ENCODE measurements at regions not wholly inside any gene's neighbourhood (a gene's known extent, or its start where the extent isn't known, plus 50 kb on each side); places are given as distances from the start of the nearest gene placed in this dataset.

DNA sequence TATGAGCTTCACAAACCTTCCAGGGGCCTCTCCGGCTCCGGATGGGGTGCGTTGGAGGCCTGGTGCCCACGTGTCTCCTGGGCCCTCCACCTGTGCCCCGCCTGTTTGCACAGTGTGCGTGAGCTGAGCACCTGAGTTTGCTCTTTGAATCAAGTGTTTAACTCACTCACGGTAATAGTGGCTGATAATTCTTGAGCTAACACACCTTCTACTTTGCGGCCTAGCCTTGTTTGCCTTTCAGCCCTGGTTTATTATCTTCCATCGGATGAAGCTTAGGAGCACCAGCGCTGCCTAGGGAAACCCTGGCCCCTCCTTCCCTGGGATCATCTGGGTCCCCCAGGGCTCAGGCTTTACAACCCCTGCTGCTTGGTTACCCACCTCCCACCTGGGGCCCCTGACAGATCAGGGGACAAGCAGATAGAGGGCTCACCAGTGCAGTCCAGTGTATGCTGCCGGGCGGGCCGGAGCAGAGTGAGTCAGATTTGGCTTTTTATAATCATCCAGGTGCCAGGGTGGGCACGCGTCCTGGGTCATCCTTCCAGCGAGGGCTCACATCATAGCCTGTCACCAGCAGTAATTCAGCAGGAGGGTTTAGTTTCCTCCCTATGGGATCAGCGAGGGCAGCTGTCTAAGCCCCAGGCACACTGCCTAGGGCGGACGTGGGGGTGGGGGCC is 62.8 kb upstream of the RFLNA start:
- TF ChIP-seq, protein P1, sequence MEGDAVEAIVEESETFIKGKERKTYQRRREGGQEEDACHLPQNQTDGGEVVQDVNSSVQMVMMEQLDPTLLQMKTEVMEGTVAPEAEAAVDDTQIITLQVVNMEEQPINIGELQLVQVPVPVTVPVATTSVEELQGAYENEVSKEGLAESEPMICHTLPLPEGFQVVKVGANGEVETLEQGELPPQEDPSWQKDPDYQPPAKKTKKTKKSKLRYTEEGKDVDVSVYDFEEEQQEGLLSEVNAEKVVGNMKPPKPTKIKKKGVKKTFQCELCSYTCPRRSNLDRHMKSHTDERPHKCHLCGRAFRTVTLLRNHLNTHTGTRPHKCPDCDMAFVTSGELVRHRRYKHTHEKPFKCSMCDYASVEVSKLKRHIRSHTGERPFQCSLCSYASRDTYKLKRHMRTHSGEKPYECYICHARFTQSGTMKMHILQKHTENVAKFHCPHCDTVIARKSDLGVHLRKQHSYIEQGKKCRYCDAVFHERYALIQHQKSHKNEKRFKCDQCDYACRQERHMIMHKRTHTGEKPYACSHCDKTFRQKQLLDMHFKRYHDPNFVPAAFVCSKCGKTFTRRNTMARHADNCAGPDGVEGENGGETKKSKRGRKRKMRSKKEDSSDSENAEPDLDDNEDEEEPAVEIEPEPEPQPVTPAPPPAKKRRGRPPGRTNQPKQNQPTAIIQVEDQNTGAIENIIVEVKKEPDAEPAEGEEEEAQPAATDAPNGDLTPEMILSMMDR (conservative IDR thresholded peaks at IDR 0.05 in 1 of 2, IDR thresholded peaks at IDR 0.05 in 1 of 2; ENCODE audit: extremely low read depth in 1 of 2, insufficient read depth in 1 of 2, low read depth in 1 of 2, low read length in 2 of 2): no peak
- no peak for TF ChIP-seq EZH2 (IDR thresholded peaks at IDR 0.05; ENCODE audit: borderline replicate concordance, low read length)

Measured in mammary epithelial cell (primary cell).